Smooth muscle cell (in vitro differentiated cells): ENCODE measurements at regions not wholly inside any gene's neighbourhood (a gene's known extent, or its start where the extent isn't known, plus 50 kb on each side); places are given as distances from the start of the nearest gene placed in this dataset.

Experiments
- DNase-seq: peaks from one replicate; lab custom pipeline; 2025; ENCODE audit not compliant: unreplicated experiment; lab: John Stamatoyannopoulos, UW
- H2AFZ ChIP-seq: fragments of 200-600 bp; sonication (generic); 2 replicates; pipeline ENCODE4 v1.6.0; 2016; ENCODE audit warnings: antibody characterized with exemption, low read depth, mild to moderate bottlenecking
- H3F3A ChIP-seq: fragments of 200-600 bp; sonication (generic); 2 replicates; pipeline ENCODE4 v1.6.0; 2017; ENCODE audit warnings: antibody characterized with exemption, low read depth
- H3K27ac ChIP-seq: fragments of 200-600 bp; sonication (generic); 2 replicates; pipeline ENCODE4 v1.5.1; 2016; ENCODE audit warnings: low read depth, mild to moderate bottlenecking
- H3K27me3 ChIP-seq: fragments of 200-600 bp; sonication (generic); 2 replicates; pipeline ENCODE4 v1.6.1; 2016; ENCODE audit warnings: low read depth, mild to moderate bottlenecking
- H3K36me3 ChIP-seq: fragments of 200-600 bp; sonication (generic); 2 replicates; pipeline ENCODE4 v1.5.1; 2016; ENCODE audit warnings: low read depth
- H3K4me1 ChIP-seq: fragments of 200-600 bp; sonication (generic); 2 replicates; pipeline ENCODE4 v1.5.1; 2016; ENCODE audit warnings: low read depth
- H3K4me2 ChIP-seq: fragments of 200-600 bp; sonication (generic); 2 replicates; pipeline ENCODE4 v1.6.0; 2016; ENCODE audit warnings: mild to moderate bottlenecking
- H3K4me3 ChIP-seq: fragments of 200-600 bp; sonication (generic); 2 replicates; pipeline ENCODE4 v1.5.1; 2016; ENCODE audit warnings: mild to moderate bottlenecking
- H3K79me2 ChIP-seq: fragments of 200-600 bp; sonication (generic); 2 replicates; pipeline ENCODE4 v1.6.0; 2016; ENCODE audit warnings: low read depth, mild to moderate bottlenecking
- H3K9ac ChIP-seq: fragments of 200-600 bp; sonication (generic); 2 replicates; pipeline ENCODE4 v1.6.0; 2016; ENCODE audit warnings: low read depth
- H3K9me3 ChIP-seq: fragments of 200-600 bp; sonication (generic); replicated peaks from 2 replicates; pipeline ENCODE4 v1.5.1; 2016; ENCODE audit warnings: low read depth
- H4K20me1 ChIP-seq: fragments of 200-600 bp; sonication (generic); 2 replicates; pipeline ENCODE4 v1.6.0; 2016; ENCODE audit warnings: low read depth
- WGBS: methylation state at CpG from one replicate; pipeline ENCODE4 v1.1.7; 2016; ENCODE audit warnings: low lambda C conversion rate; 5-methylcytosine and 5-hydroxymethylcytosine counted together
- TF ChIP-seq, protein P1 (sequence below): fragments of 200-600 bp; sonication (generic); IDR thresholded peaks from 2 replicates; pipeline ENCODE4 v1.5.1; 2017; ENCODE audit warnings: borderline replicate concordance, mild to moderate bottlenecking, antibody characterized with exemption; ENCODE audit not compliant: insufficient read depth, poor library complexity, severe bottlenecking

GRCh38 chr10:78170026-78170475 lies 136.4 kb downstream of the RPS24 start:
- Histone ChIP-seq H3K27me3 (no peaks in the 10 kb centered on the region), H3K79me2 (no peaks in the 10 kb centered on the region), H3K4me3 (no peak overlapping the region), H4K20me1 (no peaks in the 10 kb centered on the region), H3K36me3 (no peaks in the 10 kb centered on the region), H3K9ac (no peak overlapping the region), H3K4me1 (no peaks in the 10 kb centered on the region), H3K27ac (peak overlapping the region; percentile 29), H3K4me2 (peak overlapping the region; percentile 27), H2AFZ (no peak overlapping the region), H3F3A (no peaks in the 10 kb centered on the region), H3K9me3 (no peaks in the 10 kb centered on the region)
- no peak for DNase-seq
- TF ChIP-seq, protein P1, sequence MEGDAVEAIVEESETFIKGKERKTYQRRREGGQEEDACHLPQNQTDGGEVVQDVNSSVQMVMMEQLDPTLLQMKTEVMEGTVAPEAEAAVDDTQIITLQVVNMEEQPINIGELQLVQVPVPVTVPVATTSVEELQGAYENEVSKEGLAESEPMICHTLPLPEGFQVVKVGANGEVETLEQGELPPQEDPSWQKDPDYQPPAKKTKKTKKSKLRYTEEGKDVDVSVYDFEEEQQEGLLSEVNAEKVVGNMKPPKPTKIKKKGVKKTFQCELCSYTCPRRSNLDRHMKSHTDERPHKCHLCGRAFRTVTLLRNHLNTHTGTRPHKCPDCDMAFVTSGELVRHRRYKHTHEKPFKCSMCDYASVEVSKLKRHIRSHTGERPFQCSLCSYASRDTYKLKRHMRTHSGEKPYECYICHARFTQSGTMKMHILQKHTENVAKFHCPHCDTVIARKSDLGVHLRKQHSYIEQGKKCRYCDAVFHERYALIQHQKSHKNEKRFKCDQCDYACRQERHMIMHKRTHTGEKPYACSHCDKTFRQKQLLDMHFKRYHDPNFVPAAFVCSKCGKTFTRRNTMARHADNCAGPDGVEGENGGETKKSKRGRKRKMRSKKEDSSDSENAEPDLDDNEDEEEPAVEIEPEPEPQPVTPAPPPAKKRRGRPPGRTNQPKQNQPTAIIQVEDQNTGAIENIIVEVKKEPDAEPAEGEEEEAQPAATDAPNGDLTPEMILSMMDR, result no peak
- 44% methylated on average over 3 of the region's 3 CpGs for WGBS

DNA sequence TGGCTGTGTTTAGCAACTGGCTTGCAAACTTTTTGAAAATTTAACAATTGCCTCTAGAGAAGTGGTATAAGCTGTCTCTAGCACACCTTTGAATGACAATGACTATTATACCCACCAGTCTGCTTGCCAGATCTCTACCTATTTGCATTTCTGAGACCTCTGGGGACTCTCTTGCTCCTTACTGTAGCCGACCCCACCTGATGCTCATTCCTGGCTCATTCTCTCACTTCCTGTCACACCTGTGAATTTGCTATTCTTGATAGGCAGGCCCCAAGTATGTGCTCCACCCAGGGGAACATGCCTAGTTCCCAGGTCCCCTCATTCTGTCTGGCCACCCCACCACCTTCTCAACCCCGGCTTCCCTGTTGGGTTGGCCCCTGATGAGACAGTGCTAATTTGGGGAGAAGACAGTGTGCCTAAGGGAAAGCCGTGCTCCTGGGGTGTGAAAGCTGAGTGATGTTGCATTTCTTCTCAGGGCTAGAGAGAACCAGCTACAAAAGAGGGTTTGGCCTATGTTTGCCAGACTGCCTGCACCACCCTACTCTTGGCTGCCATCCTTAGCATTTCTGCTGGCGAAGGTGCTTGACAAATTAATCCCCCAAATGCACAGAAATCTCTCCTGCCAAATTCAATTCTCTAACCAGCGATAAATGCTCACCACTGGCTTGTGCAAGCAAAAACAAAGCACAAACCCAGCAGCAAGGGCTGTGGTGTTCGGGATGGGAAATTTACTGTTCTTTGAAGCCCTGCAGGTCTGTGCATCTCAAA lies 138.2 kb downstream of the RPS24 start:
- Histone ChIP-seq H3K4me1 (peaks cover 10% of the 10 kb centered on the region), H3K27me3 (no peaks in the 10 kb centered on the region), H3K4me3 (no peak overlapping the region), H2AFZ (no peak overlapping the region), H3K9me3 (no peaks in the 10 kb centered on the region), H3F3A (no peaks in the 10 kb centered on the region), H3K36me3 (no peaks in the 10 kb centered on the region), H3K27ac (no peak overlapping the region), H4K20me1 (no peaks in the 10 kb centered on the region), H3K79me2 (no peaks in the 10 kb centered on the region), H3K4me2 (no peak overlapping the region), H3K9ac (no peak overlapping the region)
- TF ChIP-seq, protein P1, result no peak
- 90% methylated on average over 6 of the region's 6 CpGs for WGBS
- DNase-seq, result no peak

- Histone ChIP-seq H3K36me3 (no peaks in the 10 kb centered on the region), H3F3A (no peaks in the 10 kb centered on the region), H3K9me3 (no peaks in the 10 kb centered on the region), H2AFZ (no peak overlapping the region), H3K4me2 (no peak overlapping the region), H3K4me1 (peaks cover 27% of the 10 kb centered on the region), H3K79me2 (no peaks in the 10 kb centered on the region), H3K9ac (no peak overlapping the region), H3K4me3 (no peak overlapping the region), H3K27me3 (no peaks in the 10 kb centered on the region), H4K20me1 (no peaks in the 10 kb centered on the region), H3K27ac (no peak overlapping the region)
- 27% methylated on average over 6 of the region's 6 CpGs for WGBS
- no peak for DNase-seq
- TF ChIP-seq, protein P1, result no peak
Observed at GRCh38 chr10:78173360-78174015, 139.8 kb downstream of the RPS24 start.
